ENCODE measurements at regions not wholly inside any gene's neighbourhood (a gene's known extent, or its start where the extent isn't known, plus 50 kb on each side); places are given as distances from the start of the nearest gene placed in this dataset.

- TF ChIP-seq CTCF (tag by site-specific recombination; IDR thresholded peaks at IDR 0.05) (no peak), SP2 (tag by site-specific recombination; IDR thresholded peaks at IDR 0.05) (no peak), ZNF785 (tag by site-specific recombination; IDR thresholded peaks at IDR 0.05) (no peak), ZNF704 (tag by site-specific recombination; IDR thresholded peaks at IDR 0.05) (no peak)
Measured at GRCh38 chr2:120443946-120444345, 98.0 kb downstream of the INHBB start.
